NB4 (cell line): ENCODE measurements at regions not wholly inside any gene's neighbourhood (a gene's known extent, or its start where the extent isn't known, plus 50 kb on each side); places are given as distances from the start of the nearest gene placed in this dataset.
"Not testable (repeated sequence)": the region's sequence is repeated elsewhere in the genome, so short reads cannot be mapped to it uniquely, and the experiment has no call there.

Experiments used
- CTCF ChIP-seq: IDR thresholded peaks from one replicate; pipeline ENCODE4 v1.5.1; 2012; ENCODE audit warnings: low read depth, low read length
- MAX ChIP-seq: IDR thresholded peaks from 2 replicates; pipeline ENCODE4 v1.6.1; 2011; ENCODE audit warnings: low read depth, low read length
- POLR2A ChIP-seq: IDR thresholded peaks from 2 replicates; pipeline ENCODE4 v1.6.1; 2011; ENCODE audit warnings: mild to moderate bottlenecking; ENCODE audit not compliant: insufficient read length; ENCODE audit errors: extremely low read depth

GRCh38 chr4:9610321-9610720 lies 166.1 kb downstream of the DEFB131A start:
- TF ChIP-seq MAX, CTCF, POLR2A: not testable (repeated sequence)
